DND-41 (cell line): ENCODE measurements at regions not wholly inside any gene's neighbourhood (a gene's known extent, or its start where the extent isn't known, plus 50 kb on each side); places are given as distances from the start of the nearest gene placed in this dataset.

Source experiments
- ATAC-seq: fragments of 200-7000 bp; cut with Tn5 transposase; 3 replicates; pipeline ENCODE4 v1.9.1; 2021; ENCODE audit warnings: low read depth; ENCODE audit not compliant: insufficient read depth
- DNase-seq: peaks from one replicate; pipeline ENCODE4 v3.0.0-alpha.2; 2020
- H2AFZ ChIP-seq: 2 replicates; pipeline ENCODE4 v1.6.0; 2012; ENCODE audit warnings: low read depth, low read length
- H3K27ac ChIP-seq: 2 replicates; pipeline ENCODE4 v1.5.1; 2012; ENCODE audit warnings: low read length, inconsistent platforms
- H3K27me3 ChIP-seq: fragments of 200-600 bp; sonication (generic); 2 replicates; pipeline ENCODE4 v1.6.0; 2012; ENCODE audit warnings: low read length, mild to moderate bottlenecking, inconsistent platforms; ENCODE audit not compliant: insufficient read depth, poor library complexity
- H3K36me3 ChIP-seq: 2 replicates; pipeline ENCODE4 v1.5.1; 2012; ENCODE audit warnings: low read length, inconsistent platforms; ENCODE audit not compliant: insufficient read depth
- H3K4me1 ChIP-seq: 2 replicates; pipeline ENCODE4 v1.5.1; 2012; ENCODE audit warnings: mild to moderate bottlenecking, low read length; ENCODE audit not compliant: insufficient read depth
- H3K4me2 ChIP-seq: 2 replicates; pipeline ENCODE4 v1.6.0; 2012; ENCODE audit warnings: mild to moderate bottlenecking, moderate library complexity, low read length, inconsistent platforms; ENCODE audit not compliant: insufficient read depth
- H3K4me3 ChIP-seq, 2 experiments: fragments of 200-600 bp in 1 of 2; shearing (Covaris generic) in 1 of 2; 2 replicates each; pipeline ENCODE4 v1.5.1; 2012 to 2016; ENCODE audit warnings: inconsistent platforms in 2 of 2, low read length in 2 of 2, mild to moderate bottlenecking in 2 of 2, low read depth in 1 of 2, moderate library complexity in 1 of 2
- H3K79me2 ChIP-seq: 2 replicates; pipeline ENCODE4 v1.6.0; 2012; ENCODE audit warnings: low read length, inconsistent platforms; ENCODE audit not compliant: insufficient read depth
- H3K9ac ChIP-seq: 2 replicates; pipeline ENCODE4 v1.6.0; 2012; ENCODE audit warnings: low read depth, mild to moderate bottlenecking, inconsistent platforms, low read length, moderate library complexity
- H3K9me3 ChIP-seq: 2 replicates; pipeline ENCODE4 v1.5.1; 2012; ENCODE audit warnings: low read length, moderate library complexity, mild to moderate bottlenecking, inconsistent platforms; ENCODE audit not compliant: insufficient read depth, severe bottlenecking
- H4K20me1 ChIP-seq: 2 replicates; pipeline ENCODE4 v1.6.0; 2012; ENCODE audit warnings: low read length; ENCODE audit not compliant: insufficient read depth
- CTCF ChIP-seq: IDR thresholded peaks from 2 replicates; pipeline ENCODE4 v1.5.1; 2012; ENCODE audit warnings: borderline replicate concordance, low read length, moderate library complexity, mild to moderate bottlenecking; ENCODE audit not compliant: poor library complexity, severe bottlenecking; ENCODE audit errors: extremely low read depth
- EZH2 ChIP-seq: IDR thresholded peaks from 3 replicates; pipeline ENCODE4 v1.6.1; 2012; ENCODE audit warnings: borderline replicate concordance, low read depth, mild to moderate bottlenecking, moderate library complexity, low read length, inconsistent platforms; ENCODE audit not compliant: severe bottlenecking

- DNase-seq (no peak), ATAC-seq (no peak)
- H3K27ac ChIP-seq = no peak overlapping the region
- TF ChIP-seq CTCF (no peak), EZH2 (no peak)
- H3K36me3 ChIP-seq = no peaks in the 10 kb centered on the region
- H3K79me2 ChIP-seq = no peaks in the 10 kb centered on the region
- H3K4me3 ChIP-seq = no peak overlapping the region
- no peaks in the 10 kb centered on the region for H4K20me1 ChIP-seq
- no peak overlapping the region for H2AFZ ChIP-seq
- H3K9ac ChIP-seq = no peak overlapping the region
- H3K27me3 ChIP-seq = no peaks in the 10 kb centered on the region
- H3K9me3 ChIP-seq = no peaks in the 10 kb centered on the region
- no peaks in the 10 kb centered on the region for H3K4me1 ChIP-seq
- H3K4me2 ChIP-seq = no peak overlapping the region
Measured at GRCh38 chr6:153778216-153778615, 260.8 kb upstream of the OPRM1 start.

- H3K79me2 ChIP-seq = no peaks in the 10 kb centered on the region
- no peaks in the 10 kb centered on the region for H3K36me3 ChIP-seq
- H3K4me3 ChIP-seq = no peak overlapping the region
- ATAC-seq (no peak), DNase-seq (no peak)
- no peaks in the 10 kb centered on the region for H3K9me3 ChIP-seq
- H3K9ac ChIP-seq = no peak overlapping the region
- no peak overlapping the region for H3K27ac ChIP-seq
- no peaks in the 10 kb centered on the region for H3K27me3 ChIP-seq
- TF ChIP-seq EZH2 (no peak), CTCF (no peak)
- no peaks in the 10 kb centered on the region for H4K20me1 ChIP-seq
- H3K4me2 ChIP-seq = no peak overlapping the region
- H3K4me1 ChIP-seq = no peaks in the 10 kb centered on the region
- no peak overlapping the region for H2AFZ ChIP-seq
Measured at GRCh38 chr6:153771577-153771976, 267.5 kb upstream of the OPRM1 start.

- no peak overlapping the region for H3K9ac ChIP-seq
- H3K36me3 ChIP-seq = no peaks in the 10 kb centered on the region
- no peaks in the 10 kb centered on the region for H3K27me3 ChIP-seq
- ATAC-seq = no peak
- H3K79me2 ChIP-seq = no peaks in the 10 kb centered on the region
- no peak for DNase-seq
- no peaks in the 10 kb centered on the region for H3K4me1 ChIP-seq
- H3K27ac ChIP-seq = no peak overlapping the region
- H3K9me3 ChIP-seq = no peaks in the 10 kb centered on the region
- TF ChIP-seq CTCF = no peak
- no peak for TF ChIP-seq EZH2
- no peak overlapping the region for H2AFZ ChIP-seq
- no peak overlapping the region for H3K4me3 ChIP-seq
- H4K20me1 ChIP-seq = no peaks in the 10 kb centered on the region
- H3K4me2 ChIP-seq = no peak overlapping the region
Measured at GRCh38 chr6:153767127-153767526, 271.9 kb upstream of the OPRM1 start.

GRCh38 chr6:153758516-153758915, 280.5 kb upstream of the OPRM1 start:
- no peak overlapping the region for H2AFZ ChIP-seq
- no peaks in the 10 kb centered on the region for H3K4me1 ChIP-seq
- DNase-seq = no peak
- H3K9me3 ChIP-seq = no peaks in the 10 kb centered on the region
- no peak overlapping the region for H3K4me2 ChIP-seq
- no peaks in the 10 kb centered on the region for H3K27me3 ChIP-seq
- no peak for TF ChIP-seq EZH2
- TF ChIP-seq CTCF = no peak
- H3K79me2 ChIP-seq = no peaks in the 10 kb centered on the region
- H3K9ac ChIP-seq = no peak overlapping the region
- H4K20me1 ChIP-seq = no peaks in the 10 kb centered on the region
- H3K4me3 ChIP-seq = no peak overlapping the region
- H3K36me3 ChIP-seq = no peaks in the 10 kb centered on the region
- ATAC-seq = no peak
- no peak overlapping the region for H3K27ac ChIP-seq
